AG04449 (cell line): ENCODE measurements at regions not wholly inside any gene's neighbourhood (a gene's known extent, or its start where the extent isn't known, plus 50 kb on each side); places are given as distances from the start of the nearest gene placed in this dataset.
"Not testable (repeated sequence)": the region's sequence is repeated elsewhere in the genome, so short reads cannot be mapped to it uniquely, and the experiment has no call there.

Experiments
- CTCF ChIA-PET: fragments of 350-600 bp; formaldehyde crosslinking; extraction: SDS; loops from one replicate; lab custom pipeline; 2021; ENCODE audit warnings: antibody characterized with exemption; lab: Yijun Ruan, JAX
- POLR2A ChIA-PET: fragments of 400-600, 350-600 bp; formaldehyde crosslinking; extraction: SDS; loops from one replicate; lab custom pipeline; 2020; ENCODE audit warnings: antibody characterized with exemption, inconsistent platforms; lab: Yijun Ruan, JAX
- DNase-seq: peaks from one replicate; pipeline ENCODE4 v3.0.0-alpha.2; 2010; ENCODE audit warnings: low read depth, low spot score
- H3K4me3 ChIP-seq: 2 replicates; pipeline ENCODE4 v1.5.1; 2011; ENCODE audit warnings: low read depth, mild to moderate bottlenecking, control low read depth, low read length
- CTCF ChIP-seq: IDR thresholded peaks from one replicate; pipeline ENCODE4 v1.5.1; 2011; ENCODE audit warnings: mild to moderate bottlenecking, moderate library complexity, low read length, control low read depth, inconsistent platforms; ENCODE audit not compliant: insufficient read depth; ENCODE audit errors: missing control alignments

GRCh38 chr6:40832691-40833090 is 206.3 kb downstream of the UNC5CL start:
- no peak for TF ChIP-seq CTCF
- no peak overlapping the region for H3K4me3 ChIP-seq
- CTCF ChIA-PET = interaction anchor here (1.9 kb wide), 1 partner anchor 10 kb away, joined by 4 read pairs; no protein-coding TSS in a partner anchor
- no peak for DNase-seq
- POLR2A ChIA-PET = no interaction called here

- no peak for TF ChIP-seq CTCF
- ChIA-PET CTCF (interaction anchor here (0.9 to 1.9 kb wide), 2 partner anchors 9 to 10 kb away, joined by 3 to 4 read pairs; no protein-coding TSS in a partner anchor), POLR2A (no interaction called here)
- no peak overlapping the region for H3K4me3 ChIP-seq
- DNase-seq = no peak
Measured at GRCh38 chr6:40831381-40831780, 207.6 kb downstream of the UNC5CL start.

GRCh38 chr6:40825102-40825501 is 213.9 kb downstream of the UNC5CL start:
- ChIA-PET POLR2A (no interaction called here), CTCF (interaction anchor here (0.9 to 1.0 kb wide), 3 partner anchors 10 to 277 kb away, joined by 3 read pairs; no protein-coding TSS in a partner anchor)
- no peak for TF ChIP-seq CTCF
- no peak overlapping the region for H3K4me3 ChIP-seq
- no peak for DNase-seq

GRCh38 chr6:40823917-40824891 is 214.8 kb downstream of the UNC5CL start:
- H3K4me3 ChIP-seq, POLR2A ChIA-PET, DNase-seq: not testable (repeated sequence)
- CTCF ChIA-PET = interaction anchor here (1.0 to 1.8 kb wide), 2 partner anchors 12 to 111 kb away, joined by 3 to 6 read pairs; no protein-coding TSS in a partner anchor
- TF ChIP-seq CTCF = peak; percentile 67

- DNase-seq = peak; percentile 36
- no peak for TF ChIP-seq CTCF
- CTCF ChIA-PET = interaction anchor here (0.6 to 2.1 kb wide), 8 partner anchors 9 to 273 kb away, joined by 3 to 14 read pairs (median 4); no protein-coding TSS in a partner anchor
Measured at GRCh38 chr6:40822619-40823018, 216.4 kb downstream of the UNC5CL start.

More at GRCh38 chr6:40822619-40823018, 216.4 kb downstream of the UNC5CL start:
- POLR2A ChIA-PET = no interaction called here
- no peak overlapping the region for H3K4me3 ChIP-seq
